WTC11 (cell line): ENCODE measurements at regions not wholly inside any gene's neighbourhood (a gene's known extent, or its start where the extent isn't known, plus 50 kb on each side); places are given as distances from the start of the nearest gene placed in this dataset.

Experiments used
- AFF4 ChIP-seq: sonication (generic); formaldehyde crosslinking; IDR thresholded peaks from 2 replicates; pipeline ENCODE4 v1.8.1; 2023; ENCODE audit warnings: mild to moderate bottlenecking, missing genetic modification reagents, borderline replicate concordance
- E2F1 ChIP-seq: sonication (generic); formaldehyde crosslinking; IDR thresholded peaks from 2 replicates; pipeline ENCODE4 v1.8.0; 2022; ENCODE audit warnings: mild to moderate bottlenecking, missing genetic modification reagents
- FOXJ3 ChIP-seq: sonication (generic); formaldehyde crosslinking; IDR thresholded peaks from 2 replicates; pipeline ENCODE4 v1.9.0; 2021; ENCODE audit warnings: missing genetic modification reagents, mild to moderate bottlenecking, borderline replicate concordance
- FOXP1 ChIP-seq: sonication (generic); formaldehyde crosslinking; IDR thresholded peaks from 2 replicates; pipeline ENCODE4 v1.8.0; 2022; ENCODE audit warnings: missing genetic modification reagents, mild to moderate bottlenecking, moderate library complexity, borderline replicate concordance
- JUN ChIP-seq: sonication (generic); formaldehyde crosslinking; IDR thresholded peaks from 2 replicates; pipeline ENCODE4 v1.8.0; 2023; ENCODE audit warnings: mild to moderate bottlenecking, missing genetic modification reagents
- MAX ChIP-seq: sonication (generic); formaldehyde crosslinking; IDR thresholded peaks from 2 replicates; pipeline ENCODE4 v1.8.0; 2022; ENCODE audit warnings: mild to moderate bottlenecking, missing genetic modification reagents
- SMAD4 ChIP-seq: sonication (generic); formaldehyde crosslinking; IDR thresholded peaks from 2 replicates; pipeline ENCODE4 v1.8.0; 2022; ENCODE audit warnings: mild to moderate bottlenecking, missing genetic modification reagents
- TP53 ChIP-seq: sonication (generic); formaldehyde crosslinking; IDR thresholded peaks from 2 replicates; pipeline ENCODE4 v1.8.1; 2023; ENCODE audit warnings: mild to moderate bottlenecking, missing genetic modification reagents
- ZNF263 ChIP-seq: sonication (generic); formaldehyde crosslinking; IDR thresholded peaks from 2 replicates; pipeline ENCODE4 v1.8.1; 2022; ENCODE audit warnings: low read depth, mild to moderate bottlenecking, moderate library complexity, missing genetic modification reagents
- ZNF416 ChIP-seq: fragments of 250-450 bp; sonication (Bioruptor Pico); IDR thresholded peaks from 2 replicates; pipeline ENCODE4 v1.9.0; 2021; ENCODE audit warnings: mild to moderate bottlenecking, inconsistent platforms
- ZNF512 ChIP-seq: sonication (generic); formaldehyde crosslinking; IDR thresholded peaks from 2 replicates; pipeline ENCODE4 v1.8.1; 2022; ENCODE audit warnings: missing genetic modification reagents, borderline replicate concordance
- TF ChIP-seq, protein P1 (sequence below): fragments of 200-600 bp; IDR thresholded peaks from 2 replicates; pipeline ENCODE4 v1.8.0; 2022; ENCODE audit warnings: antibody characterized with exemption
- TF ChIP-seq, protein P2 (sequence below): sonication (generic); formaldehyde crosslinking; IDR thresholded peaks from 2 replicates; pipeline ENCODE4 v1.8.1; 2022; ENCODE audit warnings: low read depth, missing genetic modification reagents, borderline replicate concordance
- TF ChIP-seq, protein P3 (sequence below): sonication (generic); formaldehyde crosslinking; conservative IDR thresholded peaks from 2 replicates; pipeline ENCODE4 v1.8.1; 2022; ENCODE audit warnings: mild to moderate bottlenecking, missing genetic modification reagents

DNA sequence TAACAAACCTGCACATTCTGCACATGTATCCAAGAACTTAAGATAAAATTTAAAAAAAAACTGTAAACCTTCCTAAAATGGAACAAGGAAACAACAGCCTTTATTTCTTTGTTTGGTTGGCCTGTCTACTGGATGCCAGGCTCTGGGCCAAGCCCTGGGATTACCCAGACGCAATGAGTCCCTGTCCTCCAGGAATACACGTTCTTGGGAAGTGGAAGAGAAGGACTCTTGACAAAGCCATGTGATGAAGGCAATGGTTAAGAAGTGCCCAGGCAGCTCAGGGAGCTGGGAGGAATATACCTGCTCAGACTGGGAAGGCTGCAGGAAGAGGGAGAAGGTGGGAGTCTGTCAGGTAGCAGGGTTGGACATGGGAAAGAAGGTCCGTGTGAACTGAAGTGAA is 115.4 kb downstream of the AXIN2 start:
- TF ChIP-seq ZNF512 = no peak
- TF ChIP-seq SMAD4 (CRISPR knock-in tag) = no peak
- no peak for TF ChIP-seq MAX (CRISPR knock-in tag)
- TF ChIP-seq, protein P1, sequence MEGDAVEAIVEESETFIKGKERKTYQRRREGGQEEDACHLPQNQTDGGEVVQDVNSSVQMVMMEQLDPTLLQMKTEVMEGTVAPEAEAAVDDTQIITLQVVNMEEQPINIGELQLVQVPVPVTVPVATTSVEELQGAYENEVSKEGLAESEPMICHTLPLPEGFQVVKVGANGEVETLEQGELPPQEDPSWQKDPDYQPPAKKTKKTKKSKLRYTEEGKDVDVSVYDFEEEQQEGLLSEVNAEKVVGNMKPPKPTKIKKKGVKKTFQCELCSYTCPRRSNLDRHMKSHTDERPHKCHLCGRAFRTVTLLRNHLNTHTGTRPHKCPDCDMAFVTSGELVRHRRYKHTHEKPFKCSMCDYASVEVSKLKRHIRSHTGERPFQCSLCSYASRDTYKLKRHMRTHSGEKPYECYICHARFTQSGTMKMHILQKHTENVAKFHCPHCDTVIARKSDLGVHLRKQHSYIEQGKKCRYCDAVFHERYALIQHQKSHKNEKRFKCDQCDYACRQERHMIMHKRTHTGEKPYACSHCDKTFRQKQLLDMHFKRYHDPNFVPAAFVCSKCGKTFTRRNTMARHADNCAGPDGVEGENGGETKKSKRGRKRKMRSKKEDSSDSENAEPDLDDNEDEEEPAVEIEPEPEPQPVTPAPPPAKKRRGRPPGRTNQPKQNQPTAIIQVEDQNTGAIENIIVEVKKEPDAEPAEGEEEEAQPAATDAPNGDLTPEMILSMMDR = no peak
- TF ChIP-seq JUN (CRISPR knock-in tag) = no peak
- no peak for TF ChIP-seq FOXP1
- TF ChIP-seq ZNF263 (CRISPR knock-in tag) = no peak
- no peak for TF ChIP-seq FOXJ3
- TF ChIP-seq AFF4 = no peak
- TF ChIP-seq E2F1 = no peak
- TF ChIP-seq TP53 = no peak
- TF ChIP-seq ZNF416 (CRISPR knock-in tag) = no peak
- TF ChIP-seq, protein P2, sequence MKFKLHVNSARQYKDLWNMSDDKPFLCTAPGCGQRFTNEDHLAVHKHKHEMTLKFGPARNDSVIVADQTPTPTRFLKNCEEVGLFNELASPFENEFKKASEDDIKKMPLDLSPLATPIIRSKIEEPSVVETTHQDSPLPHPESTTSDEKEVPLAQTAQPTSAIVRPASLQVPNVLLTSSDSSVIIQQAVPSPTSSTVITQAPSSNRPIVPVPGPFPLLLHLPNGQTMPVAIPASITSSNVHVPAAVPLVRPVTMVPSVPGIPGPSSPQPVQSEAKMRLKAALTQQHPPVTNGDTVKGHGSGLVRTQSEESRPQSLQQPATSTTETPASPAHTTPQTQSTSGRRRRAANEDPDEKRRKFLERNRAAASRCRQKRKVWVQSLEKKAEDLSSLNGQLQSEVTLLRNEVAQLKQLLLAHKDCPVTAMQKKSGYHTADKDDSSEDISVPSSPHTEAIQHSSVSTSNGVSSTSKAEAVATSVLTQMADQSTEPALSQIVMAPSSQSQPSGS (CRISPR knock-in tag) = no peak
- TF ChIP-seq, protein P3, sequence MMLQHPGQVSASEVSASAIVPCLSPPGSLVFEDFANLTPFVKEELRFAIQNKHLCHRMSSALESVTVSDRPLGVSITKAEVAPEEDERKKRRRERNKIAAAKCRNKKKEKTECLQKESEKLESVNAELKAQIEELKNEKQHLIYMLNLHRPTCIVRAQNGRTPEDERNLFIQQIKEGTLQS (CRISPR knock-in tag) = no peak
